SU-DHL-6 (cell line): ENCODE measurements at regions not wholly inside any gene's neighbourhood (a gene's known extent, or its start where the extent isn't known, plus 50 kb on each side); places are given as distances from the start of the nearest gene placed in this dataset.

Source experiments
- EZH2phosphoT487 ChIP-seq: fragments of 200-600 bp; sonication (generic), shearing (Covaris generic); conservative IDR thresholded peaks from 2 replicates; pipeline ENCODE4 v1.6.1; 2018; ENCODE audit warnings: mild to moderate bottlenecking, antibody characterized with exemption, low read length, moderate library complexity, mixed read lengths
- TF ChIP-seq, protein P1 (sequence below): fragments of 200-600 bp; sonication (generic); IDR thresholded peaks from one replicate; pipeline ENCODE4 v1.5.1; 2017; ENCODE audit warnings: antibody characterized with exemption, mild to moderate bottlenecking, low read length, moderate library complexity; ENCODE audit not compliant: insufficient read depth, poor library complexity, severe bottlenecking

DNA sequence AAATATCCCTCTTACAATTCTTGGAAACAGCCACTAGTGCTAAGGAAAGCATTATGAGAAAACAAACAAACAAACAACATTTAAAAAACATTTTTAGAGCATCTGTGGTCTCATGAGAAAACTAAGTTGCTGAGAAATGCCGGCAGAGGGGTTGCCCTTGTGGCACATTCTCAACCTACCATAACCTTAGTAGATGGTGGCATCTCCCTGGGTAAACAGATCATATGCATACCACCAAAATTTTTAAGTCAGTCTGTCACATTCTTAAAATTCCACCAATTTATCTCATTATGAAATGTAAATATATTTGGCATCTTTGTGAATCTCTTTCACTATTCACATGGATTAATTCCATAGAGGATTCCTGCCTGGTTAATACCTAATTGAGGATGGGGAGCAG lies 575.7 kb upstream of the MARCKS start:
- TF ChIP-seq, protein P1, sequence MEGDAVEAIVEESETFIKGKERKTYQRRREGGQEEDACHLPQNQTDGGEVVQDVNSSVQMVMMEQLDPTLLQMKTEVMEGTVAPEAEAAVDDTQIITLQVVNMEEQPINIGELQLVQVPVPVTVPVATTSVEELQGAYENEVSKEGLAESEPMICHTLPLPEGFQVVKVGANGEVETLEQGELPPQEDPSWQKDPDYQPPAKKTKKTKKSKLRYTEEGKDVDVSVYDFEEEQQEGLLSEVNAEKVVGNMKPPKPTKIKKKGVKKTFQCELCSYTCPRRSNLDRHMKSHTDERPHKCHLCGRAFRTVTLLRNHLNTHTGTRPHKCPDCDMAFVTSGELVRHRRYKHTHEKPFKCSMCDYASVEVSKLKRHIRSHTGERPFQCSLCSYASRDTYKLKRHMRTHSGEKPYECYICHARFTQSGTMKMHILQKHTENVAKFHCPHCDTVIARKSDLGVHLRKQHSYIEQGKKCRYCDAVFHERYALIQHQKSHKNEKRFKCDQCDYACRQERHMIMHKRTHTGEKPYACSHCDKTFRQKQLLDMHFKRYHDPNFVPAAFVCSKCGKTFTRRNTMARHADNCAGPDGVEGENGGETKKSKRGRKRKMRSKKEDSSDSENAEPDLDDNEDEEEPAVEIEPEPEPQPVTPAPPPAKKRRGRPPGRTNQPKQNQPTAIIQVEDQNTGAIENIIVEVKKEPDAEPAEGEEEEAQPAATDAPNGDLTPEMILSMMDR, result no peak
- TF ChIP-seq EZH2phosphoT487, result no peak
